HEK293 (cell line): ENCODE measurements at regions not wholly inside any gene's neighbourhood (a gene's known extent, or its start where the extent isn't known, plus 50 kb on each side); places are given as distances from the start of the nearest gene placed in this dataset.

Source experiments
- CTCF ChIA-PET: fragments of 350-600 bp; formaldehyde crosslinking; extraction: SDS; loops from one replicate; lab custom pipeline; 2021; ENCODE audit warnings: antibody characterized with exemption; lab: Yijun Ruan, JAX
- POLR2A ChIA-PET: fragments of 300-600 bp; formaldehyde crosslinking; extraction: SDS; loops from one replicate; lab custom pipeline; 2020; ENCODE audit warnings: antibody characterized with exemption, inconsistent platforms; lab: Yijun Ruan, JAX
- H3K27ac ChIP-seq: fragments of 200-500 bp; sonication (Bioruptor generic); 2 replicates; pipeline ENCODE4 v1.5.1; 2014; ENCODE audit warnings: low read depth, low read length, control low read depth, inconsistent platforms; ENCODE audit errors: extremely low read depth
- H3K36me3 ChIP-seq, 2 experiments: fragments of 200-500 bp in 1 of 2; sonication (Bioruptor generic) in 1 of 2; 1 replicate in 1 of 2; 2 replicates in 1 of 2; pipeline ENCODE4 v1.5.1; 2014 to 2017; ENCODE audit warnings: inconsistent platforms in 2 of 2, low read length in 2 of 2; ENCODE audit not compliant: control insufficient read depth in 2 of 2, insufficient read depth in 1 of 2
- H3K4me1 ChIP-seq: fragments of 200-500 bp; sonication (Bioruptor generic); 2 replicates; pipeline ENCODE4 v1.5.1; 2014; ENCODE audit warnings: mild to moderate bottlenecking, low read length, inconsistent platforms; ENCODE audit not compliant: control insufficient read depth, insufficient read depth
- H3K4me3 ChIP-seq: 2 replicates; pipeline ENCODE4 v1.5.1; 2011; ENCODE audit warnings: low read depth, mild to moderate bottlenecking, control low read depth, low read length, moderate library complexity
- H3K9me3 ChIP-seq: fragments of 200-500 bp; sonication (Bioruptor generic); 2 replicates; pipeline ENCODE4 v1.5.1; 2014; ENCODE audit warnings: low read depth, low read length, inconsistent platforms; ENCODE audit not compliant: control insufficient read depth, insufficient read depth
- CTCF ChIP-seq: fragments of 450-650 bp; formaldehyde crosslinking; IDR thresholded peaks from 2 replicates; pipeline ENCODE4 v1.5.1; 2016; ENCODE audit warnings: missing biosample characterization, missing genetic modification characterization
- GLI2 ChIP-seq: fragments of 450-650 bp; formaldehyde crosslinking; IDR thresholded peaks from 2 replicates; pipeline ENCODE4; 2017; ENCODE audit warnings: missing biosample characterization, missing genetic modification characterization, low read depth, borderline replicate concordance
- IKZF3 ChIP-seq: fragments of 450-650 bp; IDR thresholded peaks from 2 replicates; pipeline ENCODE4 v1.5.0; 2018; ENCODE audit warnings: missing biosample characterization, mild to moderate bottlenecking, missing genetic modification characterization, moderate library complexity
- PRDM2 ChIP-seq: fragments of 450-650 bp; formaldehyde crosslinking; IDR thresholded peaks from 2 replicates; pipeline ENCODE4 v1.5.1; 2016; ENCODE audit warnings: missing biosample characterization, missing genetic modification characterization, borderline replicate concordance
- SALL2 ChIP-seq: fragments of 450-650 bp; formaldehyde crosslinking; IDR thresholded peaks from 2 replicates; pipeline ENCODE4 v1.5.0; 2017; ENCODE audit warnings: missing biosample characterization, mild to moderate bottlenecking, missing genetic modification characterization, borderline replicate concordance
- WT1 ChIP-seq: fragments of 450-650 bp; formaldehyde crosslinking; IDR thresholded peaks from 2 replicates; pipeline ENCODE4 v1.5.1; 2016; ENCODE audit warnings: missing biosample characterization, missing genetic modification characterization
- YY2 ChIP-seq: fragments of 450-650 bp; formaldehyde crosslinking; IDR thresholded peaks from 2 replicates; pipeline ENCODE4 v1.5.1; 2016; ENCODE audit warnings: missing biosample characterization, missing genetic modification characterization
- ZNF140 ChIP-seq: fragments of 450-650 bp; formaldehyde crosslinking; IDR thresholded peaks from 2 replicates; pipeline ENCODE4 v1.5.1; 2016; ENCODE audit warnings: missing biosample characterization, missing genetic modification characterization
- ZNF18 ChIP-seq: fragments of 450-650 bp; formaldehyde crosslinking; IDR thresholded peaks from 2 replicates; pipeline ENCODE4 v1.5.1; 2016; ENCODE audit warnings: missing biosample characterization, missing genetic modification characterization
- ZNF24 ChIP-seq: fragments of 450-650 bp; formaldehyde crosslinking; IDR thresholded peaks from 2 replicates; pipeline ENCODE4 v1.5.1; 2016; ENCODE audit warnings: missing biosample characterization, missing genetic modification characterization
- ZNF266 ChIP-seq: fragments of 450-650 bp; formaldehyde crosslinking; IDR thresholded peaks from 2 replicates; pipeline ENCODE4 v1.5.1; 2016; ENCODE audit warnings: missing biosample characterization, missing genetic modification characterization, low read depth
- ZNF426 ChIP-seq: fragments of 450-650 bp; formaldehyde crosslinking; IDR thresholded peaks from 2 replicates; pipeline ENCODE4 v1.5.1; 2017; ENCODE audit warnings: missing biosample characterization, missing genetic modification characterization, mild to moderate bottlenecking, inconsistent platforms, moderate library complexity
- ZNF48 ChIP-seq: fragments of 450-650 bp; formaldehyde crosslinking; IDR thresholded peaks from 2 replicates; pipeline ENCODE4 v1.5.1; 2016; ENCODE audit warnings: missing biosample characterization, missing genetic modification characterization
- ZNF514 ChIP-seq: fragments of 450-650 bp; formaldehyde crosslinking; IDR thresholded peaks from 2 replicates; pipeline ENCODE4 v1.5.1; 2016; ENCODE audit warnings: missing biosample characterization, missing genetic modification characterization
- ZNF561 ChIP-seq: fragments of 450-650 bp; IDR thresholded peaks from 2 replicates; pipeline ENCODE4 v1.5.1; 2018; ENCODE audit warnings: missing biosample characterization, missing genetic modification characterization, borderline replicate concordance
- ZNF585B ChIP-seq: fragments of 450-650 bp; formaldehyde crosslinking; IDR thresholded peaks from 2 replicates; pipeline ENCODE4 v1.5.1; 2016; ENCODE audit warnings: missing biosample characterization, missing genetic modification characterization
- ZNF596 ChIP-seq: fragments of 450-650 bp; IDR thresholded peaks from 2 replicates; pipeline ENCODE4 v1.5.0; 2018; ENCODE audit warnings: missing biosample characterization, mild to moderate bottlenecking, missing genetic modification characterization, moderate library complexity
- ZNF701 ChIP-seq: fragments of 450-650 bp; formaldehyde crosslinking; IDR thresholded peaks from 2 replicates; pipeline ENCODE4 v1.5.1; 2016; ENCODE audit warnings: missing biosample characterization, missing genetic modification characterization

- TF ChIP-seq GLI2 (tag by site-specific recombination) = no peak
- TF ChIP-seq ZNF596 (tag by site-specific recombination) = no peak
- no peak for TF ChIP-seq ZNF140 (tag by site-specific recombination)
- TF ChIP-seq, all 188 proteins: peak for 0
- peaks cover 12% of the 10 kb centered on the region; the same call in 1 of the 2 replicates for H3K4me1 ChIP-seq
- H3K27ac ChIP-seq = no peak overlapping the region
- no peaks in the 10 kb centered on the region for H3K36me3 ChIP-seq
- POLR2A ChIA-PET = no interaction called here
- no peaks in the 10 kb centered on the region for H3K9me3 ChIP-seq
- H3K4me3 ChIP-seq = no peak overlapping the region
- CTCF ChIA-PET = interaction anchor here (1.0 kb wide), 1 partner anchor 111 kb away, joined by 4 read pairs; no protein-coding TSS in a partner anchor
Observed at GRCh38 chr14:49977126-49977841, 84.4 kb downstream of the ARF6 start.

GRCh38 chr14:49980027-49980426, 87.1 kb downstream of the ARF6 start:
- H3K27ac ChIP-seq = no peak overlapping the region
- ChIA-PET POLR2A (no interaction called here), CTCF (interaction anchor here (0.7 kb wide), 1 partner anchor 222 kb away, joined by 4 read pairs; no protein-coding TSS in a partner anchor)
- H3K36me3 ChIP-seq = no peaks in the 10 kb centered on the region
- H3K4me3 ChIP-seq = no peak overlapping the region
- no peaks in the 10 kb centered on the region for H3K4me1 ChIP-seq
- TF ChIP-seq ZNF585B (tag by site-specific recombination) (no peak), ZNF18 (tag by site-specific recombination) (no peak), ZNF514 (tag by site-specific recombination) (no peak), SALL2 (tag by site-specific recombination) (no peak), ZNF426 (tag by site-specific recombination) (no peak), WT1 (tag by site-specific recombination) (no peak), IKZF3 (no peak), ZNF48 (tag by site-specific recombination) (no peak), PRDM2 (no peak), ZNF24 (tag by site-specific recombination) (no peak), ZNF701 (tag by site-specific recombination) (no peak), ZNF561 (no peak), ZNF266 (no peak), ZNF596 (tag by site-specific recombination) (no peak), CTCF (tag by site-specific recombination) (no peak), YY2 (no peak)
- no peaks in the 10 kb centered on the region for H3K9me3 ChIP-seq
